Thyroid gland (tissue), 4 donors: ENCODE measurements at regions not wholly inside any gene's neighbourhood (a gene's known extent, or its start where the extent isn't known, plus 50 kb on each side); places are given as distances from the start of the nearest gene placed in this dataset.
A peak's percentile ranks its signal among the peaks of the same experiment; 100 is the strongest.

Experiments
- DNase-seq, 2 donors: peaks; one replicate each; pipeline ENCODE4 v3.0.0-alpha.2; 2019
- H3K27ac ChIP-seq, 3 donors: fragments of 200-600 bp; sonication (generic); 1 replicate in 2 of 3; 2 replicates in 1 of 3; pipeline ENCODE4 v1.5.1; 2016 to 2019; ENCODE audit warnings: mild to moderate bottlenecking in 1 of 3, moderate library complexity in 1 of 3
- H3K27me3 ChIP-seq: fragments of 200-600 bp; sonication (generic); one replicate; pipeline ENCODE4 v1.5.1; 2019
- H3K36me3 ChIP-seq, 2 donors: fragments of 200-600 bp; sonication (generic); one replicate each; pipeline ENCODE4 v1.5.1; 2016 to 2019
- H3K4me1 ChIP-seq, 2 donors: fragments of 200-600 bp; sonication (generic); one replicate each; pipeline ENCODE4 v1.5.1; 2017 to 2019
- H3K4me3 ChIP-seq, 3 donors: fragments of 200-600 bp; sonication (generic); replicated peaks in 1 of 3; 1 replicate in 2 of 3; 2 replicates in 1 of 3; pipeline ENCODE4 v1.5.1; 2016; ENCODE audit warnings: mild to moderate bottlenecking in 1 of 3
- H3K9me3 ChIP-seq: fragments of 200-600 bp; sonication (generic); one replicate; pipeline ENCODE4 v1.5.1; 2017
- CTCF ChIP-seq, 6 experiments: fragments of 200-600 bp in 3 of 6; fragments of 450-650 bp in 3 of 6; sonication (generic) in 3 of 6; IDR thresholded peaks; one replicate each; pipeline ENCODE4 v1.5.1; 2016 to 2019; ENCODE audit warnings: antibody characterized with exemption in 6 of 6, mild to moderate bottlenecking in 2 of 6, inconsistent platforms in 1 of 6, moderate library complexity in 1 of 6
- POLR2A ChIP-seq, 2 donors: fragments of 450-650 bp; IDR thresholded peaks; one replicate each; pipeline ENCODE4 v1.6.1; 2017; ENCODE audit warnings: antibody characterized with exemption in 2 of 2, mild to moderate bottlenecking in 2 of 2, moderate library complexity in 1 of 2
- WGBS, 2 donors: methylation state at CpG; one replicate each; pipeline ENCODE4 v1.1.5; 2017; 5-methylcytosine and 5-hydroxymethylcytosine counted together
- intact Hi-C: fragments of 100-400 bp; cut with DNase I; formaldehyde crosslinking; loops from one replicate; pipeline ENCODE4 v1.15.1; 2023

GRCh38 chr5:17012289-17012688 lies 76.2 kb upstream of the MYO10 start:
- H3K27me3 ChIP-seq, result no peaks in the 10 kb centered on the region
- H3K4me3 ChIP-seq, result no peak overlapping the region
- no peak for TF ChIP-seq CTCF (IDR thresholded peaks at IDR 0.05)
- no peak for TF ChIP-seq POLR2A (IDR thresholded peaks at IDR 0.05)
- intact Hi-C loops, result no loop called here
- WGBS, 2 donors, result 81 to 84% methylated on average over 3 of the region's 3 CpGs
- no peak overlapping the region for H3K27ac ChIP-seq
- H3K4me1 ChIP-seq, result no peaks in the 10 kb centered on the region
- DNase-seq, result no peak
- H3K9me3 ChIP-seq, result no peaks in the 10 kb centered on the region
- H3K36me3 ChIP-seq, result no peaks in the 10 kb centered on the region

GRCh38 chr5:17014686-17015085 lies 78.6 kb upstream of the MYO10 start:
- Histone ChIP-seq H3K27ac (no peak overlapping the region), H3K36me3 (no peaks in the 10 kb centered on the region), H3K9me3 (no peaks in the 10 kb centered on the region), H3K4me1 (no peaks in the 10 kb centered on the region), H3K4me3 (no peak overlapping the region), H3K27me3 (no peaks in the 10 kb centered on the region)
- intact Hi-C loops, result no loop called here
- no peak for TF ChIP-seq POLR2A (IDR thresholded peaks at IDR 0.05)
- TF ChIP-seq CTCF (IDR thresholded peaks at IDR 0.05), result no peak
- WGBS, 2 donors, result 74 to 78% methylated on average over 3 of the region's 3 CpGs
- no peak for DNase-seq

- H3K4me1 ChIP-seq, result peaks cover 17 to 22% of the 10 kb centered on the region in 2 donors
- 93% methylated on average over 1 of the region's 1 CpG for WGBS, 2 donors
- no peak for DNase-seq
- no peaks in the 10 kb centered on the region for H3K36me3 ChIP-seq
- no peak overlapping the region for H3K4me3 ChIP-seq
- no peak overlapping the region for H3K27ac ChIP-seq
- H3K27me3 ChIP-seq, result no peaks in the 10 kb centered on the region
- TF ChIP-seq POLR2A (IDR thresholded peaks at IDR 0.05) (no peak), CTCF (IDR thresholded peaks at IDR 0.05) (no peak)
- H3K9me3 ChIP-seq, result no peaks in the 10 kb centered on the region
- intact Hi-C loops, result no loop called here
Observed at GRCh38 chr5:17018871-17019270, 82.8 kb upstream of the MYO10 start.

GRCh38 chr5:17019324-17019723 lies 83.2 kb upstream of the MYO10 start:
- intact Hi-C loops, result no loop called here
- WGBS, 2 donors, result 63 to 82% methylated on average over 6 of the region's 6 CpGs
- Histone ChIP-seq H3K4me1 (peaks cover 17 to 22% of the 10 kb centered on the region in 2 donors), H3K27ac (no peak overlapping the region), H3K27me3 (no peaks in the 10 kb centered on the region), H3K36me3 (no peaks in the 10 kb centered on the region), H3K4me3 (no peak overlapping the region), H3K9me3 (no peaks in the 10 kb centered on the region)
- TF ChIP-seq POLR2A (IDR thresholded peaks at IDR 0.05), result no peak
- no peak for TF ChIP-seq CTCF (IDR thresholded peaks at IDR 0.05)
- DNase-seq, result peak; percentile 57 to 58

GRCh38 chr5:17020678-17021601 lies 84.9 kb upstream of the MYO10 start:
- intact Hi-C loops, result no loop called here
- Histone ChIP-seq H3K36me3 (no peaks in the 10 kb centered on the region), H3K4me3 (no peak overlapping the region), H3K27ac (peak overlapping the region; percentile 24 to 62 (median 46)), H3K9me3 (no peaks in the 10 kb centered on the region), H3K4me1 (peaks cover 17 to 22% of the 10 kb centered on the region in 2 donors), H3K27me3 (no peaks in the 10 kb centered on the region)
- no peak for DNase-seq
- WGBS, 2 donors, result 69 to 73% methylated on average over 8 of the region's 8 CpGs
- TF ChIP-seq POLR2A (IDR thresholded peaks at IDR 0.05) (no peak), CTCF (IDR thresholded peaks at IDR 0.05) (no peak)
